ENCODE measurements at regions not wholly inside any gene's neighbourhood (a gene's known extent, or its start where the extent isn't known, plus 50 kb on each side); places are given as distances from the start of the nearest gene placed in this dataset.

DNA sequence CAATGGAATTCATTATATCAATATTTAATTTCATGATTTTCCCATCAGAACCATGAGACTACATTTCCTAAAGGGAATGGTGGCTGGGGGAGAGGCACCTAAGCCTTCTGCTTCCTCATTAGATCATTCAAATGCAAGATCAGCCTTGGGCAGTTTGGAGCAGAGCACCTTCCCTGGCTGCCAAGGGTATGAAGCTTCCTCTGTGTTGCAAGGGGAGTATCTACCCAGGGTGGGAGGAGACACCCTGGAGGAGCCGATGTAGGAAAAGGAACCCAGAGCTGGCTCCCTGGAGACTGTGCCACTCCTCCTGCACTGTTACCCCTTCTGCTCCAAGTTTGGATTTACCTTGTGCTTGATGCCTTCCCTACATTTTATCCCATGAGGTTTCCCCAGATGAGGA is 299.7 kb upstream of the PRDM1 start:
- DNase-seq: no peak

DNA sequence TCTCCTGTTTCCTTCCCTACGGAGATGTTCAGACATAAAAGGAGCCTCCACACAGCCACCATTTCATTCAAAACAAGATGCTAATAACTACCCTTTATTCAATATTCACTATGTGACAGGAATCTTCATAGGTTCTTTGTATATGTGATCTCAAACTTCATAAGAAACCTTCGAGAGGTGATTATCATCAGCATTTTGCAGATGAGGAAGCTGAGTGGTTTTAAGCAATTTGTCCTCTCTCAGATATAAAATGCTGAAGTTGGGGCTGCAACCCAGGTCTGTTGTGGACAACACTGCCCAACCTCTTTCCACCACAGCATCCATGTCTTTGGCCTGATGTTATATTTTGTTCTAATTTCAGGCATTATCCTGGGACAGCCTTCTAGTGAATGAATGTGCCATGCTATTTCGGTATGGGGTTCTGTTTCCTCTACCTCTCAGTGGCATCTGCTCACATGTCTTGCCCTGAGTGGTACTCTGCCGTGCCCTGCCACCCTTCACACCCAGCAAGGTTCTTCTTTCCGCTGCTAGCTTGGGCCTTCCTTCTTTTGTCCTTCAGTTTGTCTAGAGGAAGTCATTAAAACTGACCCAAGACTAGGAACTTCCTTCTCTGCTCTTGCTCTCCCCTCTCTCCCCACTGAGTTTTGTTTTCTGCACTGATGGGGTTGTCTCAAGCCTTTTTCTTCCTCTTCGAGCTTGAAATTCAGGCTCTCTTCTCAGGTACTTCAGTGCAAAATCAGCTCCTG is 300.9 kb upstream of the PRDM1 start:
- no peak for DNase-seq

DNA sequence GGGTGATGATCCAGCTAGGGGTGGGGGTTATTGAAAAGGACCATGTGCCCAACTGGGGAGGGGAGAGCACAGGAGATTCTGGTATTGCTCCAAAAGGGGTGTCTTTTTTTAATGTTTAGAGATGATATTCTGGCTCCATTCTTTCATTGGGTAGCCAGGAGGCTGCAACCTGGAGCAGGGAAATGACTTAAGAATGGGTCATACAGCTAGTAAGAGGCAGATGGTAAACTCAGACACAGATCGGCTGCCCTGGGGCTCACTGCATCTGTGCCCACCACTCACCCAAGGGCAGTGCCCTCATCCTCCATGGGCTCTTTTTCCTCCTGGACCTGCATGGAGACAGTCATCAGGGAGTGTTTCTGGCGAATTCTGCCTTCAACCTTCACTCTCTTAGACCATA is 302.0 kb upstream of the PRDM1 start:
- DNase-seq: no peak

DNA sequence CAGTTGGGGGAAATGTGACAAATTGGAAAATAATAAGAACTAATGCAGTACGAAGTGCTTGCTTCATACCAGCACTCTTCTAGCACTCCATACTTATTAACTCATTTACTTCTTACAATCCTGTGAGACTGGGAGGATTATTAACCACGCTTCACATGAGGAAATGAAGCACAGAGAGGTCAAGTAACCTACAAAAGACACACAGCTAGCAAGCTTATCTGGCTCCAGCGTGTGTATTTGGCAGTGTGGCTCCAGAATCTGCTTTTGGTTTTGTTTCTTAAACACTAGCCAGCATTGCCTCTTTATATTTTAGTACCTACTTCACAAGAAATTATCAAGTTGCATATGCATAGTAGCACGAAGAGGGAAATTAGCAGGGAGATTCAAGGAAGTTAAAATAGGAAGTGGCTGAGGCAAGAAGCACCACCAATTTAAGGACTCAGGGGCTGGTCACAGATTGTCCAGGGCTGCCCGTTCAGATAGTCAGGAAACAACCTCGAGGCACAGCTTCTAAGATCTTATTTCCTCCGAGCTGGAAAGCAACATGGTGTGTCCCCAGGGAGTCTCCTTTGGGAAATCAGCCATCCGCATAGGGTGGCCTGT is 302.7 kb upstream of the PRDM1 start:
- no peak for DNase-seq

DNA sequence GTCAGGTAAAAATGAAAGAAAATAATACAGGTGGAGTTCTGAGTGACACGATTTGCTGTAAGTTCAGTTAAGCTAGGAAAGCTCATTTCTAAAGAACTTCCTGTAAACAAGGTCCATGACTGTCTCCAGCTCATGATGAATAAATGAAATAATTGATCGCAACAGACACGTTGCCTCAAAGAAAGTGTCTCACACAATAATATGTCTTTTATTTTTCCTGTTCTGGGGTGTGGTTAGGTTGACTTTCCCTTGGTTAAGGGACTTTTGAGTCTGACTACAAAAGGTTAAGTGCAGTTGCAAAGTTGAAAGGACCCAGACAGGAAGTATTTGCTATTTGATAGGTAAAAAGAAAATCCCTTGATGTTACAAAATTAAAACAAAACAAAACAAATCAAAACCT is 304.2 kb upstream of the PRDM1 start:
- no peak for DNase-seq

DNA sequence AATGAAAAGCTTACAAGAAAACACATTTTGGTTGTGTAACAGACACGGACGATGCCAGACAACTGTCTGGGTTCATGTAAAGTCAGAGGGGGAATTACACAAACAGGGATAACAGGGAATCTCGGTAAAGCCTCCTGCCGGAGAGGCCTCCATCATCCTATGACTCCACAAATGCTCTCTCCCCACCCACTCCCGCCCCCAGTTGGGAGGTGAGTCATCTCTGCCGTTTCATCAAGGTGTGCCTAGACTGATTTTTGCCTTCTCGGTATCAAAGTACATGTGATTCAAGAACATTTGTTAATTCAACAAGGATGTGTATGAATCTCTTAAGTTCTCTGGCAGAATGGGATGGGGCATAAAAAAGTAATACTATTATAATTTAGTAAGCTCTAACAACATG is 304.9 kb upstream of the PRDM1 start:
- no peak for DNase-seq

DNA sequence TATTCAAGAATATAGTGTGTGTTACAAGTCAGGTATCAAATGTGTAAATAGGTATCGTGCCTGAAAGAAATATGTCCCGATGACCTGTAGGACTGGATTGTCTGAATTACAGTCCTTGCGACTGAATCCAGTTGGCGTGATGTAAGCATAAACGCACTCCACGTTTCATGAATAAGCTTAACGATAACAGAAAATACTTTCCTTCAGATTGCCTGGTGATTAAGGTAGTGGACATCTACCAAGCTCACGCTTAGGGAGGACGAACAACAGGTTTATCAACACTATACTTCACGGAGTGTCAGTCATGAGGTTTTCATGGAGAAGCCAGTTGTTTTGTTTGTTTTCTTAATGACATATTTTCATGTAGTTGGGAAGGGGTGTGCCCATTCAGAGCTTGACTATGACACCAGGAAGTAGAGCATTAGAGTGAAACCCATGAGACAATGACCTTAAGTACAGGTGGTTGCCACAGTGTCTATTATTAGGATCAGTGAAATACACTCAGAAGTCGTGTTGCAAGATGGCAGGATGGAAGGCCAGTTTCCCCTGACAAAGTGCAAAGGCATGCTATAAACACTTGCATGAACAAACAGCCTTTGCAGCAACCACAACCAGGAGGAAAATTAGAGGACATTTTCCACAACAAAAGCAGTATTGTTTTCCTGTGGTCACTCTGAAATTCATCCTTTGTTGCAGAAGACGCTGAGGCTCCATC is 305.8 kb upstream of the PRDM1 start:
- no peak for DNase-seq

DNA sequence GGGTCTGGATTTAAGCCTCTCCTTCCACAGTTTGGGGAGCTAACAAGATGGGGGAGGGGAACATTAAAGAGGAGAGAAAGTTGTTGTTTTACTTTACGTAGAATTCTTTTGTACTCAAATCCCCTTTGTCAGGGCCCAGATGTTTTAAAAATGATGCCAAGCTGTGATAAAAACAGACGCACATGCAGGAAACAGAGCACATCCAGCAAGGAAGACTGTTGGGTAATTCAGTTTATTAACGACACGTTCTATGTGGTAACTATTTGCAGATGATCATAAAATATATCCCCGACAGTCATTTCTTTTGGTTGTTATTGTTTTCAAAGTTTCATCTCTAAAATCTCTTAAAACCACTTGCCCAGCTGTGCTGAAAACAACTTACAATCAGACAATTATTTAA is 307.0 kb upstream of the PRDM1 start:
- DNase-seq: no peak

DNA sequence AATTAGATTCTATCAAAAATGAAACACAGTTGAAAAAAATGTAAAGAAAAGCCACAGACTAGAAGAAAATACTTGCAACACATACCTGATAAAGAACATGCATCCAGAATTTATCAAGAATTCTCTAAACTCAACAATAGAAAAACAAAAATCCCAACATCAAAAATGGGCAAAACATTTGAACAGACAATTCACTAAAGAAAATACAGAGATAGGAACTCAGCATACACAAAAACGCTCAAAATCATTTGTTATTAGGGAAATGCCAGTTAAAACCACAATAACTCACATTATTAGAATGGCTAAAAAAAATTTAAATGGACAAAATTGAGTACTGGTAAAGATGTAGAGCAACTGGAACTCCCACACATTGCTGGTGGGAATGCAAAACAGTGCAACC is 311.0 kb upstream of the PRDM1 start:
- no peak for DNase-seq

DNA sequence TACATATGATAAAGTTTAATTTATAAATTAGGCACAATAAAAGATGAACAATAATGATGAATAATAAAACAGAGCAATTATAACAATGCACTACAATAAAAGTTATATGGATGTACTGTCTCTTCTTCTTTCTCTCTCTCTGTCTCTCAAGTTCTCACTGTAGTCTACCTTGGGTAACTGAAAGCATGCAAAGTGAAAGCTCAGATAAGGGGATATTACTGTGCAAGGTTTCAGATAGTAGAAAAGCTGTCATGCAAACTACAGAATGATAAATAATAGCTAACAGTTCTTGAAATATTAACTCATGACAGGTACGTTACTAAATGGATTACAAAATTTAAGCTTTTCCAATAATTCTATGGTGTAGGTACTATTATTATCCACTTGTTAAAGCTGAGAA is 311.9 kb upstream of the PRDM1 start:
- no peak for DNase-seq

DNA sequence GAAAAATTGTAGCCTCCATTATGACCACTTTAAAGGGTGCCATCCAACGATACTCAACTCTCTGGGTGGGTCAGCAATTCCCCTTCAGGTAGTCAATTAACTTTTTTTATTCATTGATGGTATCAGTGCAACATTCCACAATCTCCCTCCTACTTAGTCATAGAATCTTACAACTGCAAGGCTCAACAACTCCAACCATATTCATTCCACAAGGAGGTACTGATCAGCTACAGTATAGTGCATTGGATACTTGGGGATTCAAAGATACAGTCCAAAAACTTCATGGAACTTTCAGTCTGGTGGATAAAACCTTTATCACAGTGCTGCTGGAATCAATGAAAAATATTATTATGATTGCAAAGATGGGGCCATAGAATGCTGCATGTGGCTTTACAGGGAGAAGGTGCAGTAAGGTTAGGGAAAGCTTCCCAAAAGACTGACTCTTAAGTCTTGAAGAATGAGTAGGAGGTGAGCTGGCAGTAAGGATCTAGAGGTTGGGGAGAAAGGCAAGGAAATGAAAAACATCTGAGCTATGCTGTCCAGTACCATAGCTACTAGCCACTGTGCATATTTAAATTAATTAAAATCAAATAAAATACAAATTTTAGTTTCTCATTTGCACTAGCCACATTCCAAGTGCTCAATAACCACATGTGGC is 314.7 kb upstream of the PRDM1 start:
- no peak for DNase-seq

DNA sequence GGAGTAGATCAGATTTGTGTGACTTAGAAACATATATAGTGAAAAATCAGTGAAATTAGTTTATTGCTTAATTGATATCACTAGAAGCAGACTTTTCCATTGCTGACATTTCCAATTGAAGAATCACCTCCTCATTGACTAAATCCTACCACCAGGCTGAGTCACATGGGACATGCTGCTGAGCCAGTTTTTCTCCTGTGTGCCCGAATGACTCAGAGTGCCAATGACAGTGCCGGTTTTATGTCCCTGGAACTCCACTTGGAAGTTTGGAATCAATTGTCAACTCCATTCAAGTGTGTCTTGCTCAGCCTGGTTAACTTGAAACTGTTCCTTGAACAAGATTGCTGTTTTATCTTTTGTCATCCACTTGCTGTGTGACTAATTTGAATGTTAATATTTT is 316.1 kb upstream of the PRDM1 start:
- DNase-seq: no peak

DNA sequence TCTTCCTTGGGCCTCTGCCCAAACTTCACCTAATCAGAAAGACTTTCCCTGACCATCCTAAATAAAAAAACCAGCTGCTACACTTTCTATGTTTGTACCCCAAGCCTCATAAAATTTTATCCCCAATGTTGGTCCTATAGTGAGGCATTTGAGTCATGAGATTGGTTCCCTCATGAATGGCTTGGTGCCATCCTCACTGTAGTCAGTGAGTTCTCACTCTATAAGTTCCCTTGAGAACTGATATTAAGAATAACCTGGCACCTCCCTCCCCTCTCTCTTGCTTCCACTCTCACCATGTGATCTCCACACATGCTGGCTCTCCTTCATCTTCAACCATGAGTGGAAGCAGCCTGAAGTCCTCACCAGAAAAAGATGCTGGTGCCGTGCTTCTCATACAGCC is 316.9 kb upstream of the PRDM1 start:
- DNase-seq: no peak

DNA sequence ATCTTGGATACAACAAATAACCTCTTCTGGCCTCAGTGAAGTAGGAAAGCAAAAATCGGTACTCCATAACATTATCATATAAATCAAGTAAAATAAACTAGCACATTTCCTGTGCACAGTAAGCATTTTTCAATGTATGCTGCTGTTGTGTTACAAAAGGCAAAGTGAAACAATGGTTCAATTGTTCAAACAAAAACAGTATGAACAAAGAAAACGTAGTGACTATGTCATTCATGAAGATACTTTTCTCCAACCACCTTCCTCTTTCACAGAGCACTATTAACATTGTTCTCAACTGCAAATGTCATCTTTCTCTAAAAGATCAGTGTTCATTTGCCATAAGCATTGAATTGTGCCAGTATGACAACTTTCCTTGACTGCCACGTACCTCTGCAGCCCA is 318.6 kb upstream of the PRDM1 start:
- no peak for DNase-seq

DNA sequence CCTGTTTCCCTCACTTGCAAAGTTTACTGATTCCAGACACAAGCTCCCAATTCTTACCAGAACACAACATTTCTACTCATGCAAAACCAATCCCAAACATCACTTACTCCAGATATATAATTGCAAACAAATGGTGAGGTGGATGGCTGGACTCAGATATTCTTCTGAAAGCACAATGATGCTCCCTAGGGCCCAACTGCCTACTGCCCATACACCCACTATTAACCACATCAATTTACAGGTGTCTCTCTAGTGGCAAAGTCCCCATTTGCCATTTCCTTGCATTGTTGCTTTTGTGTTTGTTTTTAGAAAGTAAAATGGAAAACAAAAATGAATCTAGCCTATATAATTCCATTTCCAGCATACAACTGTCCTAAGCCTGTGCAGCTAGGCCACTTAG is 320.9 kb upstream of the PRDM1 start:
- DNase-seq: no peak

DNA sequence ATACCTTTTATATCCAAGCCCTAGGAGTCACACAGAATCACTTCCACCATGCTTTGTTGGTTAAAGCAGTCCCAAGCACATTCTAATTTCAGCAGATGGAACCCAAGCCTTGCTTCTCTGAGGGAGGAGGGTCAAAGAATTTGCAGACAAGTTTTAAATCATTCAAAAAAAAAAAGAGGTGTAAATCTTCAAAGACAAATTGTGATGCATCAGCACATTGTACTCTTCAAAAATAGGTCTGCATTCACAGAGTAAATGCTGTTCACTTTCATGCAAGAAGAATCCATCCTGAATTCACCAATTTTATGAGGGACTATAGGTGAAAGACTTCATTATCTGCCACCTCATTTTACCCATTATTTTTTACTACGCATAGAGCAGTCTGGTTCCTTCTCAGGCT is 321.8 kb upstream of the PRDM1 start:
- no peak for DNase-seq

DNA sequence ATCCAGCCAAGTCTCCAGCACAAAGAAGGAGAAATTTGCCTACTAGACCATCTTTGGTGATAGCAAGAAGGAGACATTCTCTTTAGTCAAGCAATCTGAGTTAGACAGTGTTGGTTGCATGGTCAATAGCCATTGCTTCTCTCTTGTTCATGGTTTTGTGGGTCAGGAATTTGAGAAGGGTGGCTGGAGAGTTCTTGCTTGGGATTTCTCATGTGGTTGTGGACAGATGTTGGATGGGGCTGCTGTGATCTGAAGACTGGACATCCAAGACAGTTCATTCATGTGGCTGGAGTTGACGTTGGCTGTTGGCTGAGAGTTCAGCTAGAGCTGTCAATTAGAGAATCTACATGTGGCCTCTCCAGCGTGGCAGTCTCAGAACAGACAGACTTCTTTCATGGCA is 322.3 kb upstream of the PRDM1 start:
- DNase-seq: no peak

DNA sequence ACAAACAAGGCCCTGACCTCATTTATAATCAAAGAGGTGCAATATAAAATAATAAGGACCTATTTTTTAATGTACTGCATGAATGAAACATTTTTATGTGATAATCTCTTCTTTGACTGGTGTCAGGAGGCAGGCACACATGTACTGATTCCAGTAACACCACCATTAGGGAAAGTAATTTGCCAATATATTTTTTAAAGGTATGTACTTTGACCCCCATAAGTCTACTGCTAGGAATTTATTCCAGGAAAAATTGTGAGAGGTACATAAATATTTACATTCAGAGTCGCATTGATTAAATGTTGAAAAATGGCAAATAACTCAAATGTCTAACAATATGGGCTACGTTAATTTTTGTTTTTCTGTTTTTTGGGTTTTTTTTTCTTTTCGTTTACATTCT is 325.4 kb upstream of the PRDM1 start:
- no peak for DNase-seq

DNA sequence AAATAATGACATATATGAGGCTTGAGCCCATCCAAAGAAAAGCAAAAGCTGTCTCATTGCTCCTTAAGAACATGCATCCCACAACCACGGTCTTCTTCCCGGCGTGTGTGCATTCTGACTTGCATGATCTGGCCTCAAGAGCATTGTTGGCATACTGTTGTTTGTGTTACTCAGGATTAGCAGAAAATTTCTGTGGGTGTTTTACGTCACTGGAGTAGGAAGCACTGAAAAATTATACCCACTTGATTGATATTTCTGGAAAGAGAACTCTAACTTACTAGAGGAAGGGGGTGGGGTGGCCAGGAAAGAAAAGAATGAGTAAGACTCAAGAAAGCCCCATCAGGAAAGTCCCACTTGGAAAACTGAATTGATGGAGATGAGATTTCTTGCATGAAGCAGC is 326.2 kb upstream of the PRDM1 start:
- no peak for DNase-seq

DNA sequence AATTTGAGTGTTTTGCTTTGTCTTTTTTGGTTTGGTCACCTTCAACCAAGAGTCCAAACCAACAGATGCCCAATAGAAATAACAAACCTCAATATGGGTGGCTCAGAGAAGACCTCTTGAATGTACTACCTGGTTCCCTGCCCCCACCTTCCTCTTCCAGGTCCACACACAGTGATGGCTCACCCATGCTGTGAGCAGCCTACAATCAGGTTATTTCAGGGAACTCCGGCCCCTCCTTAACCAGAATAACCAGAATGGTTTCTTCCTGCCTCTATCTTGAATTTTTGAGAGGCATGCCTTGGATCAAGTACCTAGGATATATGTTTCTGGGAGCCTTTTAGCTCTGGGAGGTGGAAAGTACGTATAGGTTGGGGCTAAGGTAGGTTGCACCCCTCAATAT is 327.1 kb upstream of the PRDM1 start:
- no peak for DNase-seq

DNA sequence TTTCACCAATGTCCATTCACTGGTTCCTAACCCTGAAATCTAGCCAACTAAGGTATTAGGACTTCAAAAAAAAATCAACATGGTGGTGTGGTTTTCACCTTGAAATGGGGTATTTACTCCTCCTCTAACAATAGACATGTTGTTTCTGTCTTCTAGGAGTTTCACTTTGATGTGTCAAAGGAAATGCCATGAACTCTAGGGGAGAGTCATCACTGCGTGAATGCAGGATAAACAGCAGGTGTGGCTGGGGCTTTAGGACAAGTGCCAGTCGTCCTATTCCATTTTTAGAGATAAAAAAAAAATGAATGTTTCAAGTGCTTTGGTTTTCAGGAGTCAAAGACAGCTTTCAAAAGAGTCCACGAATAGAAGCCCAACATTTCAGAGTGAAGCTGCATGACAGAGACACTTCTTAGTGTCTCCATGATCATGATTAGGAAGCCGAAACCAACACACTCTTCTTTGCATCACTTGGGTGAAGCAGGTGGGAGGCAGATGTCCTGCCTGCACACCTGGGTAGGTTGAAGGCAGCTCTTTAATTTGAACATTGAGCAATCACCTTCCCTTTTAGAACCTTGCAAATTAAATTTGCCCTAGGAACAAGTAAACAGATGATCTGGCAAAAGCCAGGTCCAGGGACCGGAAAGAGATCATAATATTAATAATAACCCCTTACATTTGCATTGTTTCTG is 328.5 kb upstream of the PRDM1 start:
- DNase-seq: peak; percentile 54

DNA sequence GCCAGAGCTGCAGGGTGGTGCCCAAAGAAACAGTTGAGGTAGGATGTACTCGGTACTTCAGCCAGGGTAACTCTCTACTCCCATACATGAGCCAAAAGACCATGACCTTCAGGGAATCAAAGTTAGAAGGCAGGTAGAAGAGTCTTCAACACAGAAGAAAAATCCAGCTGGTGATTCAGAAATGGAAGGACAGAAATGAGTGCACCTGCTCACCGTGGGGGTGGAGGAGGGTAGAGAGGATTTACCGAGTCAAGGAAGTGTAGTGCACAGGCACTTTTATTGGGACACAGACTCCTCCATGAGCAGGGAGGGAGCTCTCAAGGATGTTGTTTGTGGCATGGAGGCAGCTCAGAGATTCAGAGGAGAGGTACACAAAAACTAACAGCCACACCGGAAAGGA is 330.3 kb upstream of the PRDM1 start:
- DNase-seq: no peak

DNA sequence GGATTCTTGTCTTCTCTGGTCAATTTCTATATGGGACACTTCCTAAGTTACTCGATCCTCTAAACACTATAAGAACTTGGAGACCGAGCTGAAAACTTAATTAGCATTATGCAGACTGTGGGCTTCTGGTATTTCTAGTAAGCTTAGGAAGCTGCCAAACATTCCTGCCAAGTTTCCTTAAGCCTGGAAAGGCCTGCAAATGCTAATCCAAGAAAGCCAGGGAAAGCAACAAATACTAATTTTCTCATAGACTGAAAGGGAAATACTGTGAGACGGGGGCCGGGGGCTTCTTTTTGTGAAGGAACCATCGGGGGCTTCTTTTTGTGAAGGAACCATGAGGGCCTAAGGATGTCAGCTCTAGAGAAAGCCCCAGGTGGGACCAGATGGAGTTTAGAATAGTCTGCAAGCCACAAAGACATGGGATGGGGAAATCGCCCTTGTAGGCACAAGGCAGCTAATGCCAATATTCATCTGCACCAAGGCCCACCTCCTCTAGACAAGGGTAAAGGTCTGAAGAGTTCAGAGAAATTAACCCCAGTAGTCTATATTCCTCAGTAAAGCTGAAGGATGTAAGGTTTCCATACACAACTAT is 332.4 kb upstream of the PRDM1 start:
- no peak for DNase-seq
